ENCODE measurements at regions not wholly inside any gene's neighbourhood (a gene's known extent, or its start where the extent isn't known, plus 50 kb on each side); places are given as distances from the start of the nearest gene placed in this dataset.

DNA sequence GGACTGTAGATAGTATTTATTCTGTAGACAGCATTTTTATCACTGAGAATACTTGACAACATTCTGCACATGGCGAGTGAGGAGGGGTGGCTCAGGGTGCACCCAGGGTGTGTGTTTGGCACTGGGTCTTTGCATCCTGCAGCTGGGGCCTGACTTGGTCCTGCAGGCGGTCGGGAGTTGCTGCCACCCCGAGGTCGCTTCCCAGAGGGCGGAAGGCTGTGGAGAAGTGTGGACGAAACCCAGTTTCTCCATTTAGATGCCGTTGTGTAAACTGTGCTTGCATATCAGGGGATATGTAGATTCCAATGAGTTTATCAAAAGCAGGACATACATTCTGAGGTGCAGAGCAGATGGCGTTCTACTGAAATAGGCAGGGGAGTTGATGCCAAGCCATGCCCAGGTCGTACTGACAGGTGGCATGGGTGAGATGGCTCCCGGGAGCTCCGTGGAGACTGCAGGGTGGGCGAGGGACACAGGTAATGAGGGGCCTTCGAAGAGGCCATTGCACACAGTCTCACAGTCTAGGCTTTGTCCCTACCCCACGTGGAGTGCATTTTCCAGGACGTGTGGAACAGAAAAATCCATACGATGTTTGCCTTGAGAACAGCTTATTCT is 74.5 kb downstream of the RTP5 start:
- peaks cover 0 to 4% (median 0%) of the 10 kb centered on the region in 8 donors for H3K9me3 ChIP-seq
- WGBS, 5 donors: 83 to 95% (median 92%) methylated on average over 17 of the region's 17 CpGs
- H3K36me3 ChIP-seq: no peaks in the 10 kb centered on the region
- DNase-seq: peak; percentile 51
- no peak overlapping the region for H3K4me3 ChIP-seq
- no peak overlapping the region for H3K27ac ChIP-seq
- no peaks in the 10 kb centered on the region for H3K27me3 ChIP-seq (replicated peaks in 1 of 7)
- peaks cover 0 to 6% (median 0%) of the 10 kb centered on the region in 6 donors for H3K4me1 ChIP-seq
- intact Hi-C loops (cut with DNase I; ENCODE audit: low total_unique reads): no loop called here
- TF ChIP-seq POLR2A (IDR thresholded peaks at IDR 0.05) (no peak), CTCF (IDR thresholded peaks at IDR 0.05 in 8 of 11, conservative IDR thresholded peaks at IDR 0.05 in 3 of 11) (no peak), POLR2AphosphoS5 (IDR thresholded peaks at IDR 0.05) (no peak)

- peak; percentile 67 for DNase-seq
- no peaks in the 10 kb centered on the region for H3K27me3 ChIP-seq (replicated peaks in 1 of 7)
- no peak overlapping the region for H3K4me3 ChIP-seq
- peaks cover 0 to 5% (median 0%) of the 10 kb centered on the region in 6 donors for H3K4me1 ChIP-seq
- H3K27ac ChIP-seq: no peak overlapping the region
- no peaks in the 10 kb centered on the region for H3K36me3 ChIP-seq
- H3K9me3 ChIP-seq: peaks cover 0 to 4% (median 0%) of the 10 kb centered on the region in 8 donors
- intact Hi-C loops (cut with DNase I; ENCODE audit: low total_unique reads): no loop called here
- 78 to 86% (median 79%) methylated on average over 12 of the region's 12 CpGs for WGBS, 5 donors
- no peak for TF ChIP-seq POLR2AphosphoS5 (IDR thresholded peaks at IDR 0.05)
- TF ChIP-seq CTCF (IDR thresholded peaks at IDR 0.05 in 8 of 11, conservative IDR thresholded peaks at IDR 0.05 in 3 of 11): no peak
- TF ChIP-seq POLR2A (IDR thresholded peaks at IDR 0.05): no peak
Observed at GRCh38 chr2:241944821-241945220, 75.3 kb downstream of the RTP5 start.

- Histone ChIP-seq H3K9me3 (peaks cover 0 to 3% (median 0%) of the 10 kb centered on the region in 8 donors), H3K4me1 (peaks cover 0 to 8% (median 0%) of the 10 kb centered on the region in 6 donors), H3K27me3 (replicated peaks in 1 of 7) (no peaks in the 10 kb centered on the region), H3K4me3 (no peak overlapping the region), H3K36me3 (no peaks in the 10 kb centered on the region), H3K27ac (no peak overlapping the region)
- intact Hi-C loops (cut with DNase I; ENCODE audit: low total_unique reads): no loop called here
- WGBS, 5 donors: 89 to 96% (median 93%) methylated on average over 10 to 15 of the region's 15 CpGs
- TF ChIP-seq CTCF (IDR thresholded peaks at IDR 0.05 in 8 of 11, conservative IDR thresholded peaks at IDR 0.05 in 3 of 11) (no peak), POLR2AphosphoS5 (IDR thresholded peaks at IDR 0.05) (no peak), POLR2A (IDR thresholded peaks at IDR 0.05) (no peak)
- DNase-seq: no peak
Observed at GRCh38 chr2:241945311-241945710, 75.8 kb downstream of the RTP5 start.

DNA sequence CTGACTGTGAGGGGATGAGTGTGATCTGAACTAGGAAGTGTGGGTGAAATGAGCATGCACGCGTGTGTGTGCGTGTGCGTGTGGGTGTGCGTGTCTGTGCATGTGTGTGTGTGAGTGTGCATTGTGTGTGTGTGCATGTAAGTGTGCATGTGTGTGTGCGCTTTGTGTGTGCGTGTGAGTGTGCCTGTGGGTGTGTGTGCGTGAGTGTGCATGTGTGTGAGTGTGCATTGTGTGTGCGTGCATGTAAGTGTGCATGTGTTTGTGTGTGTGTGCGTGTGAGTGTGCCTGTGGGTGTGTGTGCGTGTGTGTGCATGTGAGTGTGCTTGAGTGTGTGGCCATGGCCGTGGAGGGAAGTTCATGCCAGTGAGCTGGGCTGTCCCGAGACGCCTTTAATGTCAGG is 76.3 kb downstream of the RTP5 start:
- Histone ChIP-seq H3K9me3 (no peaks in the 10 kb centered on the region), H3K27ac (no peak overlapping the region), H3K4me1 (peaks cover under 1 to 13% (median 4%) of the 10 kb centered on the region in 6 donors), H3K36me3 (no peaks in the 10 kb centered on the region), H3K27me3 (replicated peaks in 1 of 7) (no peaks in the 10 kb centered on the region), H3K4me3 (no peak overlapping the region)
- peak; percentile 39 for DNase-seq
- 83 to 94% (median 87%) methylated on average over 14 of the region's 14 CpGs for WGBS, 5 donors
- no peak for TF ChIP-seq CTCF (IDR thresholded peaks at IDR 0.05 in 8 of 11, conservative IDR thresholded peaks at IDR 0.05 in 3 of 11)
- no peak for TF ChIP-seq POLR2A (IDR thresholded peaks at IDR 0.05)
- TF ChIP-seq POLR2AphosphoS5 (IDR thresholded peaks at IDR 0.05): no peak
- intact Hi-C loops (cut with DNase I; ENCODE audit: low total_unique reads): no loop called here
